ENCODE measurements at regions not wholly inside any gene's neighbourhood (a gene's known extent, or its start where the extent isn't known, plus 50 kb on each side); places are given as distances from the start of the nearest gene placed in this dataset.

DNA sequence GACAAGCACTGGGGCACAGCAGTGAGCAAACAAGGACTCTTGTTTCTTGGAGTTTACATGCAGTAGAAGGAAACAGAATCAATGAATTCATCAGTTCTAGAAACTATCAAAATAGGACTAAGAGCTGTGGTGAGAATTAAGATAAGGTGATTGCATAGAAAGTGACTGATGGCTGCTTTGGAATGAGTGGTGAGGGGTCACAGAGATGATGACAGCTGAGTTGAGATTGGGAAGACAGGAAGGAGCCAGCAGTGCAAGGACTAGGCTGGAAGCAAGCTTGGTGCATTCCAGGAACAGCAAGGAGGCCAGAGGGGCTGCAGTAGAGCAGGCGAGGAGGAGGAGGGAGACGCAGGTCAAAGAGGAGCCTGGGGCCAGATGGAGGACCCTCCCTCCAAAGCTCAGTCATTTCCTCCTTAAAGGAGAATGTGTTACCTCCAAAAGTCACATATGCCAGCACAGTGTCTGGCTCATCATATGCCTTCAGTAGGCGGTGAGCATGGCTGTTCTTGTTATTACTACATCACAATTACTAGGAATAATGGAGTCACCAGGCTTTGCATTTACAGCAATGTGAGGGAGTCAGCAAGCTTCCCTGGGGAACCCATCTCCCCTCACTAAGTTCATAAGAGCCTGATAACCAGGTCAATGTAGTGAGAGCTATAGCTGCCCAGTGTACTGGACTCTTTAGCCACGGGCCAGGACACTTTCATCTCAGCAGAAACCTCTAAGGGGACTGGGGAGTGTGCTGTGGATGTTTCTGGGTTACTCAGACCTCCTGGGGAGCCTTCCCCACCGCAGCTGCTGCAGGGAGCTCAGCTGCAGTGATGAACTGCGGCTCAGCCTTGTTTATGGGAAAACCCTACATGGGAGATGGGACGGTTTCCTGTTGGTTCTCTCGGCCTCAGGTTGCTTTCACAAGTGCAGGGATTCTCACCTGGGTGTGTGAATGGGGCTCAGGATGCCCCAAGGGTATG is 157.2 kb downstream of the SEC14L1 start:
- no peaks in the 10 kb centered on the region for H3K4me1 ChIP-seq (ENCODE audit: insufficient read depth)
- DNase-seq (ENCODE audit: extremely low spot score) = no peak
- H3K4me3 ChIP-seq (ENCODE audit: low read depth, low read length) = no peak overlapping the region
- H3K36me3 ChIP-seq (ENCODE audit: insufficient read depth) = no peaks in the 10 kb centered on the region
- WGBS = 95% methylated on average over 8 of the region's 8 CpGs
- no peak overlapping the region for H3K27ac ChIP-seq (ENCODE audit: low read depth)

GRCh38 chr17:77298811-77299210 is 158.0 kb downstream of the SEC14L1 start:
- WGBS = 97% methylated on average over 5 of the region's 5 CpGs
- Histone ChIP-seq H3K36me3 (ENCODE audit: insufficient read depth) (no peaks in the 10 kb centered on the region), H3K27ac (ENCODE audit: low read depth) (no peak overlapping the region), H3K4me1 (ENCODE audit: insufficient read depth) (no peaks in the 10 kb centered on the region), H3K4me3 (ENCODE audit: low read depth, low read length) (no peak overlapping the region)
- no peak for DNase-seq (ENCODE audit: extremely low spot score)

DNA sequence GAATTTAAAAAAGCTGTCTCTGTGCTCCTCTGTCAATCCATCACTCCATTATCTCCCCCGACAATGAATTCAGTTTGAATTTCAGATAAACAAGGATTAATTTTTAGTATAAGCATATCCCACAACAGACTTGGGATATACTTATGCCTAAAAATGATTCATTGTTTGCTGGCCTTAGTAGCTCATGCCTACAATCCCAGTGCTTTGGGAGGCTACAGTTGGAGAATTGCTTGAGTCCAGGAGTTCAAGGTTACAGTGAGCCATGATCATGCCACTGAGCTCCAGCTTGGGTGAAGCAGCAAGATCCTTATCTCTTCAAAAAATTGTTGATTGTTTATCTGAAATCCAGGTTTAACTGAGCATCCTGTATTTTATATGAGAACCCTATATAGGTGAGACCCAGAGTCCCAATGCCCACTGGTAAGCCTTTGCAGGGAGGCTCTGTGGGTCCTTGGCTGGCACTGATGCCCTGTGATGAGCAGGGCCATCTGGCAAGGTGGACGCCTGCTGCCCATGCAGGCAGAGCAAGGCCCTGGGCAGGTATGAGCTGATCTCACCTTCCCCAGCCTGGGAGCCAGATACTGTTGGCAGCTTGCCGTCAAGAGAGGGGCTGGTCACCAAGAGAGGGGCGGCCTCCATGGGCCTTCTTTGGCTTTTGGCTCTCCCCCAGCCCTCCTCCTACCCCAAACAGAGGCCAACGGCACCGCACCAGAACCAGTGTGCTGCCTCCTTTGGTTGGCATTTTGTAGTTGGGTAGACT is 158.7 kb downstream of the SEC14L1 start:
- Histone ChIP-seq H3K36me3 (ENCODE audit: insufficient read depth) (no peaks in the 10 kb centered on the region), H3K4me1 (ENCODE audit: insufficient read depth) (no peaks in the 10 kb centered on the region), H3K4me3 (ENCODE audit: low read depth, low read length) (no peak overlapping the region), H3K27ac (ENCODE audit: low read depth) (no peak overlapping the region)
- 93% methylated on average over 6 of the region's 6 CpGs for WGBS
- DNase-seq (ENCODE audit: extremely low spot score) = no peak

- Histone ChIP-seq H3K4me1 (ENCODE audit: insufficient read depth) (no peaks in the 10 kb centered on the region), H3K36me3 (ENCODE audit: insufficient read depth) (no peaks in the 10 kb centered on the region)
- whole genome bisulfite sequencing = 83% methylated on average over 4 of the region's 4 CpGs
Measured at GRCh38 chr17:77300016-77300686, 159.4 kb downstream of the SEC14L1 start.

GRCh38 chr17:77301694-77302266 is 161.0 kb downstream of the SEC14L1 start:
- H3K36me3 ChIP-seq (ENCODE audit: insufficient read depth) = no peaks in the 10 kb centered on the region
- no peak for DNase-seq (ENCODE audit: extremely low spot score)
- H3K4me1 ChIP-seq (ENCODE audit: insufficient read depth) = no peaks in the 10 kb centered on the region
- no peak overlapping the region for H3K27ac ChIP-seq (ENCODE audit: low read depth)
- 90% methylated on average over 8 of the region's 8 CpGs for WGBS
- H3K4me3 ChIP-seq (ENCODE audit: low read depth, low read length) = no peak overlapping the region

More at GRCh38 chr17:77300016-77300686, 159.4 kb downstream of the SEC14L1 start:
- H3K4me3 ChIP-seq (ENCODE audit: low read depth, low read length) = no peak overlapping the region
- H3K27ac ChIP-seq (ENCODE audit: low read depth) = no peak overlapping the region
- no peak for DNase-seq (ENCODE audit: extremely low spot score)

GRCh38 chr17:77302682-77303081 is 161.9 kb downstream of the SEC14L1 start:
- 96% methylated on average over 8 of the region's 8 CpGs for WGBS
- Histone ChIP-seq H3K36me3 (ENCODE audit: insufficient read depth) (no peaks in the 10 kb centered on the region), H3K4me1 (ENCODE audit: insufficient read depth) (no peaks in the 10 kb centered on the region), H3K4me3 (ENCODE audit: low read depth, low read length) (no peak overlapping the region), H3K27ac (ENCODE audit: low read depth) (no peak overlapping the region)
- no peak for DNase-seq (ENCODE audit: extremely low spot score)

- 90% methylated on average over 6 of the region's 6 CpGs for WGBS
- H3K27ac ChIP-seq (ENCODE audit: low read depth) = no peak overlapping the region
- no peak for DNase-seq (ENCODE audit: extremely low spot score)
Measured at GRCh38 chr17:77303620-77304019, 162.9 kb downstream of the SEC14L1 start.

GRCh38 chr17:77304051-77304745 is 163.4 kb downstream of the SEC14L1 start:
- no peak for DNase-seq (ENCODE audit: extremely low spot score)
- no peaks in the 10 kb centered on the region for H3K4me1 ChIP-seq (ENCODE audit: insufficient read depth)
- WGBS = 48% methylated on average over 17 of the region's 17 CpGs
- H3K4me3 ChIP-seq (ENCODE audit: low read depth, low read length) = no peak overlapping the region
- no peak overlapping the region for H3K27ac ChIP-seq (ENCODE audit: low read depth)
- no peaks in the 10 kb centered on the region for H3K36me3 ChIP-seq (ENCODE audit: insufficient read depth)

More at GRCh38 chr17:77303620-77304019, 162.9 kb downstream of the SEC14L1 start:
- no peaks in the 10 kb centered on the region for H3K4me1 ChIP-seq (ENCODE audit: insufficient read depth)
- H3K36me3 ChIP-seq (ENCODE audit: insufficient read depth) = no peaks in the 10 kb centered on the region
- H3K4me3 ChIP-seq (ENCODE audit: low read depth, low read length) = no peak overlapping the region

- DNase-seq (ENCODE audit: extremely low spot score) = no peak
- no peak overlapping the region for H3K4me3 ChIP-seq (ENCODE audit: low read depth, low read length)
- H3K27ac ChIP-seq (ENCODE audit: low read depth) = no peak overlapping the region
- H3K4me1 ChIP-seq (ENCODE audit: insufficient read depth) = no peaks in the 10 kb centered on the region
- no peaks in the 10 kb centered on the region for H3K36me3 ChIP-seq (ENCODE audit: insufficient read depth)
- WGBS = 76% methylated on average over 21 of the region's 21 CpGs
Measured at GRCh38 chr17:77304746-77305473, 164.1 kb downstream of the SEC14L1 start.

- Histone ChIP-seq H3K36me3 (ENCODE audit: insufficient read depth) (no peaks in the 10 kb centered on the region), H3K4me3 (ENCODE audit: low read depth, low read length) (no peak overlapping the region), H3K4me1 (ENCODE audit: insufficient read depth) (no peaks in the 10 kb centered on the region), H3K27ac (ENCODE audit: low read depth) (no peak overlapping the region)
- WGBS = 88% methylated on average over 13 of the region's 13 CpGs
- no peak for DNase-seq (ENCODE audit: extremely low spot score)
Measured at GRCh38 chr17:77306048-77306789, 165.4 kb downstream of the SEC14L1 start.

DNA sequence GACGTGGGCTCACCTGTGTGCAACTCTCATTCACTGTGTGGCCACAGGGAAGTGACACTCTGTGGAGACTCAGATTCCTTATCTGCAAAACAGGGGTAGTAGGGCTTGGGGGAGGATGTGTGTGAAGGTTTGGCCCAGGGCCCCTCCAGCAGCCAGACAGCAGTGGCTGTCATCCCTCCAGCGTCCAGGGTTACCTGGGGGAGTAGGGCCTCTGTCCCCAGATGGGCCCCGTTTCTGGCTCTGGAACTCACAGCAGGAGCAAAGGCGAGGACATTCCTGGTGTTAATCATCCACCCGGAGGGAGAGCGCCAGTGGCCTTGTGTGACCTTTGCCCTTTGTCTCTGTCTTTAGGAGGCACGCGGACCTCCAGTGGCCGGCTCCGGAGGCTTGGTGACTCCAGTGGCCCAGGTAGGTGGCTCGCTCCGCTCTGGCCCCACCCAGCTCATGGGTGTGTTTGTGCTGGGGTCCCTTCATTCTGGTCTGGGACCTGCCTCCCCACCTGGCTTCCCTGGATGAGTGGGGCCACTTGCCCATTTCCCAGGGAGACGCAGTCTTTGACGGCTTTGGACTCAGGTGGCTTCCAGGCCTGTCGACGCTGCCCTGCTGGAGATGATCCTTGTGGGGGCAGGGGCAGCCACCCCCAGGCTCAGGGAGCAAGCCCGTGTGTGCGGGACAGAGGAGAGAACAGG is 166.2 kb downstream of the SEC14L1 start:
- Histone ChIP-seq H3K27ac (ENCODE audit: low read depth) (no peak overlapping the region), H3K4me3 (ENCODE audit: low read depth, low read length) (no peak overlapping the region), H3K4me1 (ENCODE audit: insufficient read depth) (no peaks in the 10 kb centered on the region), H3K36me3 (ENCODE audit: insufficient read depth) (no peaks in the 10 kb centered on the region)
- 91% methylated on average over 18 of the region's 18 CpGs for whole genome bisulfite sequencing
- no peak for DNase-seq (ENCODE audit: extremely low spot score)
